Esophagus muscularis mucosa (tissue), 4 donors: ENCODE measurements at regions not wholly inside any gene's neighbourhood (a gene's known extent, or its start where the extent isn't known, plus 50 kb on each side); places are given as distances from the start of the nearest gene placed in this dataset.

Experiments used
- DNase-seq: peaks from one replicate; pipeline ENCODE4 v3.0.0-alpha.2; 2017; ENCODE audit errors: extremely low spot score
- H3K27ac ChIP-seq, 4 donors: fragments of 200-600 bp; sonication (generic); replicated peaks in 1 of 4; 1 replicate in 3 of 4; 2 replicates in 1 of 4; pipeline ENCODE4 v1.5.1; 2016 to 2019; ENCODE audit warnings: mild to moderate bottlenecking in 1 of 4
- H3K27me3 ChIP-seq, 4 donors: fragments of 200-600 bp; sonication (generic); one replicate each; pipeline versions ENCODE4 v1.5.1 to v1.6.0; 2016 to 2019
- H3K36me3 ChIP-seq, 4 donors: fragments of 200-600 bp; sonication (generic); one replicate each; pipeline ENCODE4 v1.5.1; 2016 to 2019
- H3K4me1 ChIP-seq, 4 donors: fragments of 200-600 bp; sonication (generic); one replicate each; pipeline ENCODE4 v1.5.1; 2016 to 2019
- H3K4me3 ChIP-seq, 4 donors: fragments of 200-600 bp; sonication (generic); 1 replicate in 2 of 4; 2 replicates in 2 of 4; pipeline ENCODE4 v1.5.1; 2016 to 2019; ENCODE audit warnings: mild to moderate bottlenecking in 4 of 4, moderate library complexity in 1 of 4
- H3K9me3 ChIP-seq, 4 donors: fragments of 200-600 bp; sonication (generic); 1 replicate in 3 of 4; 2 replicates in 1 of 4; pipeline ENCODE4 v1.5.1; 2016 to 2019
- EP300 ChIP-seq: sonication (generic); formaldehyde crosslinking; IDR thresholded peaks from one replicate; pipeline ENCODE4 v1.6.1; 2017; ENCODE audit warnings: antibody characterized with exemption
- POLR2A ChIP-seq: fragments of 450-650 bp; IDR thresholded peaks from one replicate; pipeline ENCODE4 v1.6.1; 2017; ENCODE audit warnings: antibody characterized with exemption, moderate library complexity, mild to moderate bottlenecking, low read depth
- POLR2AphosphoS5 ChIP-seq, 2 donors: sonication (generic); formaldehyde crosslinking; IDR thresholded peaks; one replicate each; pipeline ENCODE4 v1.6.1; 2017; ENCODE audit warnings: antibody characterized with exemption in 2 of 2
- WGBS: methylation state at CpG from one replicate; pipeline ENCODE4 v1.1.5; 2018; 5-methylcytosine and 5-hydroxymethylcytosine counted together
- intact Hi-C: fragments of 100-400 bp; cut with DNase I; formaldehyde crosslinking; loops from one replicate; pipeline ENCODE4 v1.15.1; 2023
- TF ChIP-seq, protein P1 (sequence below), 3 experiments: fragments of 200-600 bp in 2 of 3; fragments of 450-650 bp in 1 of 3; sonication (generic) in 2 of 3; IDR thresholded peaks; one replicate each; pipeline ENCODE4 v1.5.1; 2017 to 2019; ENCODE audit warnings: antibody characterized with exemption in 3 of 3, mild to moderate bottlenecking in 2 of 3, moderate library complexity in 1 of 3

DNA sequence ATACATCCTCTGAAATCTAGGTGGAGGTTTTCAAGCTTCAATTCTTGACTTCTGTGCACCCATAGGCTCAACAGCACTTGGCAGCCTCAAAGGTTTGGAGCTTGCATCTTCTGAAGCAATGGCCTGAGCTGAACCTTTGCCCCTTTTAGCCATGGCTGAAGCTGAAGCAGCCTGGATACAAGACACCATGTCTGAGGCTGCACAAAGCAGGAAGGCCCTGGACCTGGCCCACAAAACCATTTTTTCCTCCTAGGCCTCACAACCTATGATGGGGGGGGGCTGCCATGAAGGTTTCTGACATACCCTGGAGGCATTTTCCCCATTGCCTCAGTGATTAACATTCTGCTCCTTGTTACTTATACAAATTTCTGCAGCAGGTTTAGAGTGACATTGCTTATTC lies 173.3 kb upstream of the PRMT6 start:
- intact Hi-C loops = no loop called here
- H3K27ac ChIP-seq = no peak overlapping the region
- H3K4me1 ChIP-seq = peaks cover 5 to 19% (median 15%) of the 10 kb centered on the region in 4 donors
- no peak for DNase-seq
- no peak overlapping the region for H3K4me3 ChIP-seq
- H3K9me3 ChIP-seq = no peaks in the 10 kb centered on the region
- H3K36me3 ChIP-seq = no peaks in the 10 kb centered on the region
- TF ChIP-seq POLR2AphosphoS5 (IDR thresholded peaks at IDR 0.05) (no peak), POLR2A (no peak), EP300 (no peak)
- TF ChIP-seq, protein P1, sequence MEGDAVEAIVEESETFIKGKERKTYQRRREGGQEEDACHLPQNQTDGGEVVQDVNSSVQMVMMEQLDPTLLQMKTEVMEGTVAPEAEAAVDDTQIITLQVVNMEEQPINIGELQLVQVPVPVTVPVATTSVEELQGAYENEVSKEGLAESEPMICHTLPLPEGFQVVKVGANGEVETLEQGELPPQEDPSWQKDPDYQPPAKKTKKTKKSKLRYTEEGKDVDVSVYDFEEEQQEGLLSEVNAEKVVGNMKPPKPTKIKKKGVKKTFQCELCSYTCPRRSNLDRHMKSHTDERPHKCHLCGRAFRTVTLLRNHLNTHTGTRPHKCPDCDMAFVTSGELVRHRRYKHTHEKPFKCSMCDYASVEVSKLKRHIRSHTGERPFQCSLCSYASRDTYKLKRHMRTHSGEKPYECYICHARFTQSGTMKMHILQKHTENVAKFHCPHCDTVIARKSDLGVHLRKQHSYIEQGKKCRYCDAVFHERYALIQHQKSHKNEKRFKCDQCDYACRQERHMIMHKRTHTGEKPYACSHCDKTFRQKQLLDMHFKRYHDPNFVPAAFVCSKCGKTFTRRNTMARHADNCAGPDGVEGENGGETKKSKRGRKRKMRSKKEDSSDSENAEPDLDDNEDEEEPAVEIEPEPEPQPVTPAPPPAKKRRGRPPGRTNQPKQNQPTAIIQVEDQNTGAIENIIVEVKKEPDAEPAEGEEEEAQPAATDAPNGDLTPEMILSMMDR (IDR thresholded peaks at IDR 0.05) = no peak
- H3K27me3 ChIP-seq = no peaks in the 10 kb centered on the region

DNA sequence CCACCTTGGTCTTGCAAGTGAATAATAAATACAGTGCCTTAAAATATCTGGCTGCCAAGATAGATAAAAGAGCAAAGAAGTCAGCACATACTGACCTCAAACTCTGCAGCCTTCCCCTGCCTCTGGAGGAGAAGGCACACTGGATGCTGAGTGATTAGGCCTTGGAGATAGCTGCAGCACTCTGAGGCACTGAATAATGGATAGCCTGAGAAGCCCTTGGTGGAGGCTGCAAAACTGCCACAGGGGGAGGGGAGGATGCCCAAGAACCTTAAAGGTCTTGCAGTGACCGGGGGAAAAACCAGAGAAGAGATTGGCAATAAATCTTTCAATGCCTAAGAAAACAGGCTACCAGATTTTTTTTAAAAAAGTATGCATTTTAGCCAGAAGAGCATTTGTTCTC lies 167.4 kb upstream of the PRMT6 start:
- H3K4me1 ChIP-seq = no peaks in the 10 kb centered on the region
- intact Hi-C loops = no loop called here
- H3K36me3 ChIP-seq = no peaks in the 10 kb centered on the region
- WGBS = 73% methylated on average over 1 of the region's 1 CpG
- H3K4me3 ChIP-seq = no peak overlapping the region
- no peak for DNase-seq
- no peak overlapping the region for H3K27ac ChIP-seq
- H3K9me3 ChIP-seq = no peaks in the 10 kb centered on the region
- no peaks in the 10 kb centered on the region for H3K27me3 ChIP-seq
- TF ChIP-seq, protein P1 (IDR thresholded peaks at IDR 0.05) = no peak
- no peak for TF ChIP-seq EP300

DNA sequence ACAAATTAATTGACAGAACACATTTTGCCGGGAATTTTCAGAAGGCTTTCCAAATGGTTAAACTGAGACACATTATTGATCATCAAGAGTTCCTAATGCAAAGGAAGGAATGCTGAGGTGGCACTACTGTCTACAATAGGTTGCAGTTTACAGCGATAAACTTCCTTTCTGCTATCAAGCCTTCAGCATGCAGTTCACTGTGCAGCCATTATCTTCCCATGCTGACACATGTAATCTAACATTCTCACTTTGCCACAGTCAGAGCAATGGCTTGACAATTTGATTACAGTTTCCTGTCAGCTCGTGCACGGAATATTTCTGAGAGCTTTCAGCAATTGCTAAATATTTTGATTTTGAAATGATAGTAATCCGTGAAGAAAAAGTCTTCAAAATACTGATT lies 166.9 kb upstream of the PRMT6 start:
- no peaks in the 10 kb centered on the region for H3K36me3 ChIP-seq
- 39% methylated on average over 5 of the region's 5 CpGs for WGBS
- no peak overlapping the region for H3K4me3 ChIP-seq
- TF ChIP-seq, protein P1 (IDR thresholded peaks at IDR 0.05) = no peak
- TF ChIP-seq POLR2A (no peak), EP300 (no peak), POLR2AphosphoS5 (IDR thresholded peaks at IDR 0.05) (no peak)
- H3K27me3 ChIP-seq = no peaks in the 10 kb centered on the region
- H3K9me3 ChIP-seq = no peaks in the 10 kb centered on the region
- intact Hi-C loops = no loop called here
- H3K4me1 ChIP-seq = no peaks in the 10 kb centered on the region
- no peak overlapping the region for H3K27ac ChIP-seq
- DNase-seq = no peak

DNA sequence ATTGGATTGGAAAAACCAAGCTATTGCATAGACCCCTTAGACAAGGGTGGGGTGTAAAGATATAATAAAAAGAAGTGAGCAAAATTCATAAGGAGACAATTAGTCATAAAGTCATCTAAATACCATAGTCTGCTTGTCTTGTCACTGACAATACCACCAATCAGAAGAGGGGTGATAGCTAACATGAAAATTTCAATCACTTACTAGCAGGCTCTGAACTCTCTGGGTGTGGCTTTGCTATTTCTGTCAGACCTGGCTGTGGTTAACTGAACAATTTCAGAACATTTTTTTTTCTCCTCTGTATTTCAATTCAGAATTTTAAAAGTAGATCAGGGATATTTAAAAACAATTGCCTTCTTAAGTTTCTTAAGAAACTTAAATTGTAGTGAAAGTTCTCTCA lies 158.5 kb upstream of the PRMT6 start:
- TF ChIP-seq POLR2A (no peak), EP300 (no peak), POLR2AphosphoS5 (IDR thresholded peaks at IDR 0.05) (no peak)
- TF ChIP-seq, protein P1 (IDR thresholded peaks at IDR 0.05) = no peak
- Histone ChIP-seq H3K36me3 (no peaks in the 10 kb centered on the region), H3K27ac (no peak overlapping the region), H3K9me3 (no peaks in the 10 kb centered on the region), H3K4me1 (no peaks in the 10 kb centered on the region), H3K4me3 (no peak overlapping the region), H3K27me3 (no peaks in the 10 kb centered on the region)
- no peak for DNase-seq
- intact Hi-C loops = no loop called here

DNA sequence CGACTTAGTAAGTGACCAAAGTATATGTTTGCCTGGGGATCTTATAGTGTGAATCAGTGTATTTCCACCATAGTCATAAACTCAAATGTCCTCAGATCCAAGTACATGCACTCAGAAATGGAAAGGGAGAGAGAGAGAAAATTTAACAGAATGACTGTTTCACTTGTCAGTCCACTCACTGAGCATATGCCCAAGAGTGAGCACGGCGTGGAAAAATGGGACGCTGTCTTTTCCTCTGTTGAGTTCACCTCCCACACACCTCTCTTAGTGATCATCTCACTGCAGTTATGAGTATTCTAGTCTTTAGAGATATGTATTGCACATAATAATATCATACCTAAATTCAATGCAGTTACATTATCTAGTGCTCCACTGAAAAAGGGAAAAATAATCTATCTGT lies 156.8 kb upstream of the PRMT6 start:
- WGBS = 91% methylated on average over 4 of the region's 4 CpGs
- Histone ChIP-seq H3K9me3 (no peaks in the 10 kb centered on the region), H3K36me3 (no peaks in the 10 kb centered on the region), H3K4me1 (peaks cover 0 to under 1% (median 0%) of the 10 kb centered on the region in 4 donors), H3K4me3 (no peak overlapping the region), H3K27ac (no peak overlapping the region), H3K27me3 (no peaks in the 10 kb centered on the region)
- intact Hi-C loops = no loop called here
- DNase-seq = no peak
- TF ChIP-seq POLR2AphosphoS5 (IDR thresholded peaks at IDR 0.05) (no peak), EP300 (no peak), POLR2A (no peak)
- TF ChIP-seq, protein P1 (IDR thresholded peaks at IDR 0.05) = no peak
